ENCODE measurements at regions not wholly inside any gene's neighbourhood (a gene's known extent, or its start where the extent isn't known, plus 50 kb on each side); places are given as distances from the start of the nearest gene placed in this dataset.
"Not testable (repeated sequence)": the region's sequence is repeated elsewhere in the genome, so short reads cannot be mapped to it uniquely, and the experiment has no call there.

DNA sequence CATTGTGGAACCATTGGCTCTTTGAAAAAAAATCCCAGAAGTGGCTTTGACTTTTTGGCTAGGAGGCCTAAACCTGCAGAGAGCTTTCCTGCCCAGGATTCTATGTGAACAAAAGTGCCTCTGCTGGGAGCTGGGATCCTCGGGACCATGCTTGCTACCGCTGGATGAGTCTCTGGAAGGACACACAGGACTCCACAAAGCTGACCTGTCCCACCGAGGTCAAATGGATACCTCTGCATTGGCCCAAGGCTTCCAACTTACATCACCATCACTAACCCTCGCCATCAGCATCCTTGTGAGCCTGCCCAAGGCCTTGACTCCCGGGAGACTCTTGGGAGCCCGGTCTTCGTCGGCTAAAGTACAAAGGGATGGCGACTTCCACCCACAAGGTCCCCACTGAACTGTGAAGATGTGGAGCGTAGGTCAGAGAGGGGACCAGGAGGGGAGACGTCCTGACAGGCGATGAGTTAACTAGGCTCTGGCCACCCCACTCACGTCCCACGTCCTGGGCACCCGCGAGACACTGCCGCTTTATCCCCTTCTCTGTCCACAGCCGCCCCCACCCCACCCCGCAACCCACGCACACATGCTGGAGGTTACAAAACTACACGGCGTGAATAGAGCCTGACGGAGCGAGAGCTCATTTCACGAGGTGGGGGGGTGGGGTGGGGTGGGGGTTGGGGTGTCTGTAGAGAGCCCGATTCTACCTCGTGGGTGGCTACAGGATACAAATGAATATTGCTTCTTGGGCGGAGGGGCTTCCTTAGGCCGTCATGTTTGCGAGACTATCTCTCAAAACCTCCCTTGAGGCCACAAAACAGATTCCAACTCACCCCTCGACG is 3906.8 kb upstream of the OR11H1 start:
- not testable (repeated sequence) for H3K79me2 ChIP-seq (ENCODE audit: control insufficient read depth, low read length); H4K20me1 ChIP-seq (ENCODE audit: control insufficient read depth, insufficient read depth, low read depth, low read length); H3K9me2 ChIP-seq (replicated peaks; ENCODE audit: control insufficient read depth, low read length); H3K4me1 ChIP-seq (ENCODE audit: control insufficient read depth, low read length); H3F3A ChIP-seq (ENCODE audit: control insufficient read depth, insufficient read depth); H3K27me3 ChIP-seq (ENCODE audit: control insufficient read depth, low read length); H3K4me3 ChIP-seq (ENCODE audit: low read length); H3K27ac ChIP-seq (ENCODE audit: low read depth, low read length); H3K4me2 ChIP-seq (ENCODE audit: low read length); H3K36me3 ChIP-seq (ENCODE audit: control insufficient read depth, low read length)
- peaks cover 42% of the 10 kb centered on the region for H3K9me3 ChIP-seq (ENCODE audit: control insufficient read depth, insufficient read depth, low read length)

DNA sequence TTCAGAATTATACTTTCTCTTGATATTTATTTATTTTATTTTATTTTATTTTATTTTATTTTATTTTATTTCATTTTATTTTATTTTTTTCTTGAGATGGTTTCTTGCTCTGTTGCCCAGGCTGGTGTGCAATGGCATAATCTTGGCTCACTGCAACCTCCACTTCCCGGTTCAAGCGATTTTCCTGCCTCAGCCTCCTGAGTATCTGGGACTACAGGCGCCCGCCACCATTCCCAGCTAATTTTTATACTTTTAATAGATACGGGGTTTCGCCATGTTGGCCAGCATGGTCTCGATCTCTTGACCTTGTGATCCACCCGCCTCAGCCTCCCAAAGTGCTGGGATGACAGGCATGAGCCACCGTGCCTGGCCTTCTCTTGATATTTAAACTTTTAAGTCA is 3905.2 kb upstream of the OR11H1 start:
- not testable (repeated sequence) for H3K4me3 ChIP-seq (ENCODE audit: low read length); H3K79me2 ChIP-seq (ENCODE audit: control insufficient read depth, low read length); H3K4me1 ChIP-seq (ENCODE audit: control insufficient read depth, low read length); H3F3A ChIP-seq (ENCODE audit: control insufficient read depth, insufficient read depth); H4K20me1 ChIP-seq (ENCODE audit: control insufficient read depth, insufficient read depth, low read depth, low read length); H3K36me3 ChIP-seq (ENCODE audit: control insufficient read depth, low read length); H3K27me3 ChIP-seq (ENCODE audit: control insufficient read depth, low read length); H3K27ac ChIP-seq (ENCODE audit: low read depth, low read length); H3K4me2 ChIP-seq (ENCODE audit: low read length); H3K9me2 ChIP-seq (replicated peaks; ENCODE audit: control insufficient read depth, low read length)
- H3K9me3 ChIP-seq (ENCODE audit: control insufficient read depth, insufficient read depth, low read length) = peaks cover 43% of the 10 kb centered on the region

GRCh38 chr22:11625711-11626421 is 3902.1 kb upstream of the OR11H1 start:
- H4K20me1 ChIP-seq (ENCODE audit: control insufficient read depth, insufficient read depth, low read depth, low read length); H3K36me3 ChIP-seq (ENCODE audit: control insufficient read depth, low read length); H3K79me2 ChIP-seq (ENCODE audit: control insufficient read depth, low read length); H3K4me1 ChIP-seq (ENCODE audit: control insufficient read depth, low read length); H3K27ac ChIP-seq (ENCODE audit: low read depth, low read length); H3F3A ChIP-seq (ENCODE audit: control insufficient read depth, insufficient read depth); H3K4me2 ChIP-seq (ENCODE audit: low read length); H3K27me3 ChIP-seq (ENCODE audit: control insufficient read depth, low read length); H3K4me3 ChIP-seq (ENCODE audit: low read length); H3K9me2 ChIP-seq (replicated peaks; ENCODE audit: control insufficient read depth, low read length): not testable (repeated sequence)
- H3K9me3 ChIP-seq (ENCODE audit: control insufficient read depth, insufficient read depth, low read length) = peaks cover 60% of the 10 kb centered on the region

DNA sequence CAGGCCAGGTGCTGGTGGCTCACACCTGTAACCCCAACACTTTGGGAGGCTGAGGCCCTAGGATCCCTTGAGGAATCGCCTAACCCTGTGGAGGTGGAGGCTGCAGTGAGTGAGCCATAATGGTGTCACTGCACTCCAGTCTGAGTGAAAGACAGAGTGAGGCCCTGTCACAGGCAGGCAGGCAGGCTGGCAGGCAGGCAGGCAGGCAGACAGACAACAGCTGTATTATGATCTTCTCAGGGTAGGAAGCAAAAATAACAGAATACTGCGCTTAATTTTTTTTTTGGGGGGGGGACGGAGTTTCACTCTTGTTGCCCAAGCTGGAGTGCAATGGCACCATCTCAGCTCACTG is 3901.6 kb upstream of the OR11H1 start:
- Histone ChIP-seq H3K4me2 (ENCODE audit: low read length) (no peak overlapping the region), H3K27ac (ENCODE audit: low read depth, low read length) (no peak overlapping the region), H3K36me3 (ENCODE audit: control insufficient read depth, low read length) (no peaks in the 10 kb centered on the region), H3F3A (ENCODE audit: control insufficient read depth, insufficient read depth) (no peaks in the 10 kb centered on the region), H3K4me1 (ENCODE audit: control insufficient read depth, low read length) (no peaks in the 10 kb centered on the region), H3K27me3 (ENCODE audit: control insufficient read depth, low read length) (no peaks in the 10 kb centered on the region), H3K9me2 (replicated peaks; ENCODE audit: control insufficient read depth, low read length) (no peaks in the 10 kb centered on the region), H3K4me3 (ENCODE audit: low read length) (no peak overlapping the region), H4K20me1 (ENCODE audit: control insufficient read depth, insufficient read depth, low read depth, low read length) (no peaks in the 10 kb centered on the region), H3K9me3 (ENCODE audit: control insufficient read depth, insufficient read depth, low read length) (peaks cover 59% of the 10 kb centered on the region), H3K79me2 (ENCODE audit: control insufficient read depth, low read length) (no peaks in the 10 kb centered on the region)
- TF ChIP-seq CTCF (IDR thresholded peaks at IDR 0.05; ENCODE audit: low read depth, low read length, poor library complexity, severe bottlenecking) = no peak
- TF ChIP-seq EZH2phosphoT487 (IDR thresholded peaks at IDR 0.05; ENCODE audit: borderline replicate concordance, low read length) = no peak

GRCh38 chr22:11627036-11627435 is 3901.0 kb upstream of the OR11H1 start:
- H3K4me1 ChIP-seq (ENCODE audit: control insufficient read depth, low read length); H3K4me2 ChIP-seq (ENCODE audit: low read length); H4K20me1 ChIP-seq (ENCODE audit: control insufficient read depth, insufficient read depth, low read depth, low read length); H3K9me2 ChIP-seq (replicated peaks; ENCODE audit: control insufficient read depth, low read length); H3K79me2 ChIP-seq (ENCODE audit: control insufficient read depth, low read length); H3F3A ChIP-seq (ENCODE audit: control insufficient read depth, insufficient read depth); H3K4me3 ChIP-seq (ENCODE audit: low read length); H3K36me3 ChIP-seq (ENCODE audit: control insufficient read depth, low read length); H3K27ac ChIP-seq (ENCODE audit: low read depth, low read length); H3K27me3 ChIP-seq (ENCODE audit: control insufficient read depth, low read length): not testable (repeated sequence)
- H3K9me3 ChIP-seq (ENCODE audit: control insufficient read depth, insufficient read depth, low read length) = peaks cover 55% of the 10 kb centered on the region

All from DOHH2 (cell line).